GM21526 (cell line): ENCODE measurements at regions not wholly inside any gene's neighbourhood (a gene's known extent, or its start where the extent isn't known, plus 50 kb on each side); places are given as distances from the start of the nearest gene placed in this dataset.

ENCODE experiments used
- ATAC-seq: cut with Tn5 transposase; IDR thresholded peaks from one replicate; pipeline ENCODE4 v1.9.1; 2021; ENCODE audit warnings: moderate library complexity; ENCODE audit not compliant: unreplicated experiment, low FRiP score

- ATAC-seq, result no peak
Measured at GRCh38 chr2:138104071-138104470, 139.8 kb downstream of the HNMT start.

- no peak for ATAC-seq
Measured at GRCh38 chr2:138105358-138105757, 141.1 kb downstream of the HNMT start.

- no peak for ATAC-seq
Measured at GRCh38 chr2:138106606-138107005, 142.3 kb downstream of the HNMT start.

- ATAC-seq, result no peak
Measured at GRCh38 chr2:138107288-138107687, 143.0 kb downstream of the HNMT start.

GRCh38 chr2:138110453-138111083, 146.3 kb downstream of the HNMT start:
- ATAC-seq, result no peak

GRCh38 chr2:138112536-138112935, 148.3 kb downstream of the HNMT start:
- no peak for ATAC-seq

- ATAC-seq, result no peak
Measured at GRCh38 chr2:138113871-138114525, 149.7 kb downstream of the HNMT start.

- ATAC-seq, result no peak
Measured at GRCh38 chr2:138115666-138116065, 151.4 kb downstream of the HNMT start.

- no peak for ATAC-seq
Measured at GRCh38 chr2:138116456-138116855, 152.2 kb downstream of the HNMT start.

GRCh38 chr2:138121666-138122661, 157.7 kb downstream of the HNMT start:
- ATAC-seq, result peak; percentile 55

GRCh38 chr2:138122891-138123290, 158.6 kb downstream of the HNMT start:
- no peak for ATAC-seq

- no peak for ATAC-seq
Measured at GRCh38 chr2:138123741-138124140, 159.5 kb downstream of the HNMT start.

GRCh38 chr2:138124521-138124920, 160.2 kb downstream of the HNMT start:
- no peak for ATAC-seq

GRCh38 chr2:138125306-138126288, 161.3 kb downstream of the HNMT start:
- ATAC-seq, result no peak

GRCh38 chr2:138132108-138132507, 167.8 kb downstream of the HNMT start:
- ATAC-seq, result no peak

GRCh38 chr2:138137949-138138348, 173.7 kb downstream of the HNMT start:
- ATAC-seq, result no peak

GRCh38 chr2:138147796-138148195, 183.5 kb downstream of the HNMT start:
- ATAC-seq, result no peak

- ATAC-seq, result no peak
Measured at GRCh38 chr2:138155304-138155703, 191.0 kb downstream of the HNMT start.

GRCh38 chr2:138157372-138157771, 193.1 kb downstream of the HNMT start:
- ATAC-seq, result no peak

GRCh38 chr2:138170485-138170884, 206.2 kb downstream of the HNMT start:
- no peak for ATAC-seq
